ENCODE measurements at regions not wholly inside any gene's neighbourhood (a gene's known extent, or its start where the extent isn't known, plus 50 kb on each side); places are given as distances from the start of the nearest gene placed in this dataset.

GRCh38 chr11:106384429-106384828, 307.0 kb downstream of the AASDHPPT start:
- no peak overlapping the region for H3K27ac Mint-ChIP-seq (ENCODE audit: unreplicated experiment)
- POLR2A ChIA-PET = no interaction called here
- intact Hi-C loops (cut with micrococcal nuclease; ENCODE audit: unreplicated experiment) = no loop called here

GRCh38 chr11:106386519-106386918, 309.1 kb downstream of the AASDHPPT start:
- no peaks in the 10 kb centered on the region for H3K27me3 ChIP-seq (replicated peaks; ENCODE audit: control insufficient read depth, insufficient read depth, low read length)
- intact Hi-C loops (cut with micrococcal nuclease; ENCODE audit: unreplicated experiment) = no loop called here
- H3K4me1 ChIP-seq = peaks cover 16% of the 10 kb centered on the region
- TF ChIP-seq CTCF (IDR thresholded peaks at IDR 0.05; ENCODE audit: insufficient read depth in 1 of 2, low read depth in 1 of 2, low read length in 1 of 2, severe bottlenecking in 1 of 2, unreplicated experiment in 1 of 2) = no peak
- Mint-ChIP-seq H3K36me3 (ENCODE audit: insufficient read depth, unreplicated experiment) (no peaks in the 10 kb centered on the region), H3K9me3 (ENCODE audit: unreplicated experiment) (peaks cover 53% of the 10 kb centered on the region), H3K27me3 (ENCODE audit: insufficient read depth, unreplicated experiment) (no peaks in the 10 kb centered on the region), H3K4me1 (ENCODE audit: low read depth, unreplicated experiment) (peaks cover 9% of the 10 kb centered on the region), H3K27ac (ENCODE audit: unreplicated experiment) (no peak overlapping the region), H3K4me3 (ENCODE audit: unreplicated experiment) (no peak overlapping the region)
- no TSS peak for BruUV-seq (replicated peaks)
- ChIA-PET POLR2A (no interaction called here), CTCF (no interaction called here)
- H3K36me3 ChIP-seq (ENCODE audit: control insufficient read depth, insufficient read depth, low read length) = no peaks in the 10 kb centered on the region
- no peaks in the 10 kb centered on the region for H3K9me3 ChIP-seq
- DNase-seq = no peak
- no peak overlapping the region for H3K4me3 ChIP-seq (ENCODE audit: low read depth, low read length)

More at GRCh38 chr11:106384429-106384828, 307.0 kb downstream of the AASDHPPT start:
- CTCF ChIA-PET = no interaction called here
- no peaks in the 10 kb centered on the region for H3K27me3 Mint-ChIP-seq (ENCODE audit: insufficient read depth, unreplicated experiment)
- peaks cover 40% of the 10 kb centered on the region for H3K9me3 Mint-ChIP-seq (ENCODE audit: unreplicated experiment)
- no peaks in the 10 kb centered on the region for H3K27me3 ChIP-seq (replicated peaks; ENCODE audit: control insufficient read depth, insufficient read depth, low read length)
- H3K4me1 Mint-ChIP-seq (ENCODE audit: low read depth, unreplicated experiment) = peaks cover 9% of the 10 kb centered on the region
- no peak overlapping the region for H3K4me3 ChIP-seq (ENCODE audit: low read depth, low read length)
- no peaks in the 10 kb centered on the region for H3K36me3 Mint-ChIP-seq (ENCODE audit: insufficient read depth, unreplicated experiment)
- no TSS peak for BruUV-seq (replicated peaks)
- no peak for TF ChIP-seq CTCF (IDR thresholded peaks at IDR 0.05; ENCODE audit: insufficient read depth in 1 of 2, low read depth in 1 of 2, low read length in 1 of 2, severe bottlenecking in 1 of 2, unreplicated experiment in 1 of 2)
- no peak overlapping the region for H3K4me3 Mint-ChIP-seq (ENCODE audit: unreplicated experiment)
- H3K9me3 ChIP-seq = no peaks in the 10 kb centered on the region
- H3K36me3 ChIP-seq (ENCODE audit: control insufficient read depth, insufficient read depth, low read length) = no peaks in the 10 kb centered on the region
- H3K4me1 ChIP-seq = peaks cover 20% of the 10 kb centered on the region
- no peak for DNase-seq

- no peaks in the 10 kb centered on the region for H3K9me3 ChIP-seq
These were observed 311.6 kb downstream of the AASDHPPT start for GRCh38 chr11:106389101-106389500.

More at GRCh38 chr11:106389101-106389500, 311.6 kb downstream of the AASDHPPT start:
- Mint-ChIP-seq H3K27ac (ENCODE audit: unreplicated experiment) (peak overlapping the region; percentile 27), H3K27me3 (ENCODE audit: insufficient read depth, unreplicated experiment) (no peaks in the 10 kb centered on the region), H3K9me3 (ENCODE audit: unreplicated experiment) (peaks cover 41% of the 10 kb centered on the region), H3K4me1 (ENCODE audit: low read depth, unreplicated experiment) (peaks cover 9% of the 10 kb centered on the region), H3K4me3 (ENCODE audit: unreplicated experiment) (no peak overlapping the region), H3K36me3 (ENCODE audit: insufficient read depth, unreplicated experiment) (no peaks in the 10 kb centered on the region)
- peaks cover 25% of the 10 kb centered on the region for H3K4me1 ChIP-seq
- POLR2A ChIA-PET = no interaction called here
- no peak for TF ChIP-seq CTCF (IDR thresholded peaks at IDR 0.05; ENCODE audit: insufficient read depth in 1 of 2, low read depth in 1 of 2, low read length in 1 of 2, severe bottlenecking in 1 of 2, unreplicated experiment in 1 of 2)
- H3K36me3 ChIP-seq (ENCODE audit: control insufficient read depth, insufficient read depth, low read length) = no peaks in the 10 kb centered on the region
- no peaks in the 10 kb centered on the region for H3K27me3 ChIP-seq (replicated peaks; ENCODE audit: control insufficient read depth, insufficient read depth, low read length)
- intact Hi-C loops (cut with micrococcal nuclease; ENCODE audit: unreplicated experiment) = loop anchor here (1.0 kb wide), 2 partner anchors 73 to 78 kb away; no protein-coding TSS in a partner anchor
- peak; percentile 41 to 52 for DNase-seq
- no TSS peak for BruUV-seq (replicated peaks)
- CTCF ChIA-PET = no interaction called here
- no peak overlapping the region for H3K4me3 ChIP-seq (ENCODE audit: low read depth, low read length)

All from Caco-2 (cell line).